Neural cell (in vitro differentiated cells): ENCODE measurements at regions not wholly inside any gene's neighbourhood (a gene's known extent, or its start where the extent isn't known, plus 50 kb on each side); places are given as distances from the start of the nearest gene placed in this dataset.

Source experiments
- H2AFZ ChIP-seq: fragments of 200-600, 300-800 bp; sonication (generic), shearing (Covaris generic); 2 replicates; pipeline ENCODE4 v1.6.0; 2014; ENCODE audit warnings: low read depth, mild to moderate bottlenecking, antibody characterized with exemption, low read length, moderate library complexity
- H3F3A ChIP-seq: fragments of 200-600 bp; shearing (Covaris generic); 2 replicates; pipeline ENCODE4 v1.6.1; 2016; ENCODE audit warnings: mild to moderate bottlenecking, moderate library complexity, mixed read lengths, antibody characterized with exemption, low read length; ENCODE audit not compliant: insufficient read depth, poor library complexity, severe bottlenecking
- H3K27ac ChIP-seq: fragments of 200-600, 300-800 bp; sonication (generic), shearing (Covaris generic); 2 replicates; pipeline ENCODE4 v1.5.1; 2014; ENCODE audit warnings: mild to moderate bottlenecking, low read length, moderate library complexity
- H3K27me3 ChIP-seq: fragments of 300-800, 200-600 bp; sonication (generic), shearing (Covaris generic); 2 replicates; pipeline ENCODE4 v1.6.0; 2014; ENCODE audit warnings: mild to moderate bottlenecking, low read depth, low read length, moderate library complexity; ENCODE audit not compliant: insufficient read depth
- H3K36me3 ChIP-seq: fragments of 300-800, 200-600 bp; sonication (generic), shearing (Covaris generic); 2 replicates; pipeline ENCODE4 v1.5.1; 2014; ENCODE audit warnings: mild to moderate bottlenecking, antibody characterized with exemption, low read length, moderate library complexity; ENCODE audit not compliant: insufficient read depth
- H3K4me2 ChIP-seq: fragments of 300-800, 200-600 bp; sonication (generic), shearing (Covaris generic); 2 replicates; pipeline ENCODE4 v1.6.0; 2014; ENCODE audit warnings: mild to moderate bottlenecking, low read length
- H3K4me3 ChIP-seq: fragments of 300-800, 200-600 bp; sonication (generic), shearing (Covaris generic); 2 replicates; pipeline ENCODE4 v1.5.1; 2014; ENCODE audit warnings: mild to moderate bottlenecking, low read length, moderate library complexity
- H3K79me2 ChIP-seq: fragments of 200-600 bp; shearing (Covaris generic); replicated peaks from 2 replicates; pipeline ENCODE4 v1.6.0; 2014; ENCODE audit warnings: mild to moderate bottlenecking, low read length, moderate library complexity; ENCODE audit not compliant: insufficient read depth
- H3K9ac ChIP-seq: fragments of 300-800, 200-600 bp; sonication (generic), shearing (Covaris generic); 2 replicates; pipeline ENCODE4 v1.6.1; 2016; ENCODE audit warnings: mild to moderate bottlenecking, low read length, mixed read lengths
- H3K9me2 ChIP-seq: fragments of 200-600 bp; shearing (Covaris generic); 2 replicates; pipeline ENCODE4 v1.6.1; 2016; ENCODE audit warnings: mild to moderate bottlenecking, low read length, mixed read lengths; ENCODE audit not compliant: insufficient read depth
- H3K9me3 ChIP-seq: fragments of 200-600, 300-800 bp; sonication (generic), shearing (Covaris generic); 2 replicates; pipeline ENCODE4 v1.6.1; 2016; ENCODE audit warnings: mild to moderate bottlenecking, mixed run types, low read length, moderate library complexity, mixed read lengths
- H4K20me1 ChIP-seq: fragments of 200-600 bp; shearing (Covaris generic); 2 replicates; pipeline ENCODE4 v1.6.1; 2016; ENCODE audit warnings: mild to moderate bottlenecking, mixed run types; ENCODE audit not compliant: insufficient read depth
- CTCF ChIP-seq: fragments of 450-650 bp; IDR thresholded peaks from 2 replicates; pipeline ENCODE4 v1.5.1; 2014; ENCODE audit warnings: antibody characterized with exemption, mild to moderate bottlenecking, moderate library complexity; ENCODE audit not compliant: poor library complexity, severe bottlenecking
- EP300 ChIP-seq: fragments of 450-650 bp; conservative IDR thresholded peaks from 2 replicates; pipeline ENCODE4 v1.6.1; 2014; ENCODE audit warnings: antibody characterized with exemption, mild to moderate bottlenecking, moderate library complexity; ENCODE audit not compliant: poor library complexity, severe bottlenecking
- EZH2 ChIP-seq: fragments of 200-600, 300-800 bp; shearing (Covaris generic), sonication (generic); IDR thresholded peaks from 2 replicates; pipeline ENCODE4 v1.6.1; 2014; ENCODE audit warnings: antibody characterized with exemption, low read length, borderline replicate concordance, mild to moderate bottlenecking; ENCODE audit not compliant: insufficient read depth, poor library complexity, severe bottlenecking
- MXI1 ChIP-seq: fragments of 450-650 bp; conservative IDR thresholded peaks from 2 replicates; pipeline ENCODE4 v1.6.1; 2014; ENCODE audit warnings: antibody characterized with exemption, mild to moderate bottlenecking; ENCODE audit not compliant: poor library complexity, severe bottlenecking
- POLR2AphosphoS5 ChIP-seq: IDR thresholded peaks from 2 replicates; pipeline ENCODE4 v1.6.1; 2012
- RAD21 ChIP-seq: fragments of 450-650 bp; conservative IDR thresholded peaks from 2 replicates; pipeline ENCODE4 v1.6.1; 2014; ENCODE audit warnings: antibody characterized with exemption, mild to moderate bottlenecking, moderate library complexity
- SMC3 ChIP-seq: fragments of 450-650 bp; conservative IDR thresholded peaks from 2 replicates; pipeline ENCODE4 v1.6.1; 2014; ENCODE audit warnings: antibody characterized with exemption, mild to moderate bottlenecking, moderate library complexity; ENCODE audit not compliant: poor library complexity
- TAF1 ChIP-seq: IDR thresholded peaks from 2 replicates; pipeline ENCODE4 v1.6.1; 2012; ENCODE audit warnings: low read depth
- TF ChIP-seq, protein P1 (sequence below): IDR thresholded peaks from 2 replicates; pipeline ENCODE4 v1.6.1; 2012; ENCODE audit warnings: borderline replicate concordance

GRCh38 chr4:125430086-125430485, 115.3 kb downstream of the FAT4 start:
- Histone ChIP-seq H3K9me3 (no peaks in the 10 kb centered on the region), H3K36me3 (peaks cover 5% of the 10 kb centered on the region)

GRCh38 chr4:125432078-125432477, 117.3 kb downstream of the FAT4 start:
- Histone ChIP-seq H3K27ac (no peak overlapping the region), H3F3A (no peaks in the 10 kb centered on the region), H3K27me3 (no peaks in the 10 kb centered on the region), H3K4me2 (no peak overlapping the region), H3K4me3 (no peak overlapping the region), H3K9me2 (no peaks in the 10 kb centered on the region), H3K79me2 (no peaks in the 10 kb centered on the region), H3K36me3 (peaks cover 6% of the 10 kb centered on the region), H2AFZ (no peak overlapping the region), H3K9ac (no peak overlapping the region), H4K20me1 (no peaks in the 10 kb centered on the region), H3K9me3 (no peaks in the 10 kb centered on the region)
- no peak for TF ChIP-seq MXI1
- TF ChIP-seq POLR2AphosphoS5: no peak
- no peak for TF ChIP-seq SMC3
- no peak for TF ChIP-seq TAF1
- TF ChIP-seq RAD21: no peak
- no peak for TF ChIP-seq EP300
- TF ChIP-seq EZH2: no peak
- TF ChIP-seq, protein P1, sequence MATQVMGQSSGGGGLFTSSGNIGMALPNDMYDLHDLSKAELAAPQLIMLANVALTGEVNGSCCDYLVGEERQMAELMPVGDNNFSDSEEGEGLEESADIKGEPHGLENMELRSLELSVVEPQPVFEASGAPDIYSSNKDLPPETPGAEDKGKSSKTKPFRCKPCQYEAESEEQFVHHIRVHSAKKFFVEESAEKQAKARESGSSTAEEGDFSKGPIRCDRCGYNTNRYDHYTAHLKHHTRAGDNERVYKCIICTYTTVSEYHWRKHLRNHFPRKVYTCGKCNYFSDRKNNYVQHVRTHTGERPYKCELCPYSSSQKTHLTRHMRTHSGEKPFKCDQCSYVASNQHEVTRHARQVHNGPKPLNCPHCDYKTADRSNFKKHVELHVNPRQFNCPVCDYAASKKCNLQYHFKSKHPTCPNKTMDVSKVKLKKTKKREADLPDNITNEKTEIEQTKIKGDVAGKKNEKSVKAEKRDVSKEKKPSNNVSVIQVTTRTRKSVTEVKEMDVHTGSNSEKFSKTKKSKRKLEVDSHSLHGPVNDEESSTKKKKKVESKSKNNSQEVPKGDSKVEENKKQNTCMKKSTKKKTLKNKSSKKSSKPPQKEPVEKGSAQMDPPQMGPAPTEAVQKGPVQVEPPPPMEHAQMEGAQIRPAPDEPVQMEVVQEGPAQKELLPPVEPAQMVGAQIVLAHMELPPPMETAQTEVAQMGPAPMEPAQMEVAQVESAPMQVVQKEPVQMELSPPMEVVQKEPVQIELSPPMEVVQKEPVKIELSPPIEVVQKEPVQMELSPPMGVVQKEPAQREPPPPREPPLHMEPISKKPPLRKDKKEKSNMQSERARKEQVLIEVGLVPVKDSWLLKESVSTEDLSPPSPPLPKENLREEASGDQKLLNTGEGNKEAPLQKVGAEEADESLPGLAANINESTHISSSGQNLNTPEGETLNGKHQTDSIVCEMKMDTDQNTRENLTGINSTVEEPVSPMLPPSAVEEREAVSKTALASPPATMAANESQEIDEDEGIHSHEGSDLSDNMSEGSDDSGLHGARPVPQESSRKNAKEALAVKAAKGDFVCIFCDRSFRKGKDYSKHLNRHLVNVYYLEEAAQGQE: no peak
- no peak for TF ChIP-seq CTCF

More at GRCh38 chr4:125430086-125430485, 115.3 kb downstream of the FAT4 start:
- Histone ChIP-seq H4K20me1 (no peaks in the 10 kb centered on the region), H3K27me3 (no peaks in the 10 kb centered on the region), H2AFZ (no peak overlapping the region), H3K9ac (no peak overlapping the region), H3K4me3 (no peak overlapping the region), H3K79me2 (no peaks in the 10 kb centered on the region), H3K27ac (no peak overlapping the region), H3K4me2 (no peak overlapping the region), H3K9me2 (no peaks in the 10 kb centered on the region), H3F3A (no peaks in the 10 kb centered on the region)
- TF ChIP-seq POLR2AphosphoS5 (no peak), EP300 (no peak), SMC3 (no peak), TAF1 (no peak)
- TF ChIP-seq, protein P1: no peak
